K562 (cell line): ENCODE measurements at regions not wholly inside any gene's neighbourhood (a gene's known extent, or its start where the extent isn't known, plus 50 kb on each side); places are given as distances from the start of the nearest gene placed in this dataset.

Experiments used
- ATAC-seq: fragments of 200-7000 bp; cut with Tn5 transposase; 3 replicates; pipeline ENCODE4 v1.9.1; 2020; ENCODE audit warnings: moderate library complexity
- BruUV-seq: library from RNA; stranded (reverse); fragments of 400-500 nt; replicated peaks from 2 replicates; lab custom pipeline; 2021; lab: Mats Ljungman, UMichigan
- CTCF ChIA-PET: fragments of 300-600 bp; formaldehyde crosslinking; extraction: SDS; loops from one replicate; lab custom pipeline; 2021; ENCODE audit warnings: low intra/inter-chr PET ratio; lab: Yijun Ruan, JAX
- POLR2A ChIA-PET: fragments of 300-600, 350-650 bp; sonication (Branson Sonifier 250); formaldehyde crosslinking; extraction: SDS; loops from one replicate; lab custom pipeline; 2021; ENCODE audit warnings: antibody characterized with exemption, inconsistent platforms; lab: Yijun Ruan, JAX
- DNase-seq, 4 experiments: peaks; one replicate each; pipeline versions ENCODE4 v3.0.0 to v3.0.0-alpha.2; 2011 to 2018; ENCODE audit warnings: low spot score in 3 of 4, mixed read lengths in 3 of 4; ENCODE audit errors: extremely low read depth in 1 of 4
- FAIRE-seq: peaks from 2 replicates; lab custom pipeline; 2011; peaks lifted over from hg19 to GRCh38; lab: Jason Lieb, UNC
- H2AFZ ChIP-seq: 2 replicates; pipeline ENCODE4 v1.6.0; 2011; ENCODE audit warnings: low read depth, low read length, control low read depth, inconsistent platforms
- H3K27ac ChIP-seq: fragments of 200-600 bp; 3 replicates; pipeline ENCODE4 v1.8.0; 2011; ENCODE audit warnings: low read depth, mild to moderate bottlenecking, control low read depth, inconsistent platforms, low read length, moderate library complexity, mixed read lengths; ENCODE audit errors: extremely low read depth
- H3K27me3 ChIP-seq, 2 experiments: fragments of 300-600 bp in 1 of 2; 2 replicates in 1 of 2; 3 replicates in 1 of 2; pipeline versions ENCODE4 v1.6.0 to v1.8.0; 2011; ENCODE audit warnings: inconsistent platforms in 2 of 2, low read length in 2 of 2, mild to moderate bottlenecking in 1 of 2, mixed read lengths in 1 of 2, moderate library complexity in 1 of 2; ENCODE audit not compliant: control insufficient read depth in 2 of 2, insufficient read depth in 2 of 2
- H3K36me3 ChIP-seq: fragments of 300-600 bp; 3 replicates; pipeline ENCODE4 v1.8.0; 2011; ENCODE audit warnings: mild to moderate bottlenecking, low read length, inconsistent platforms; ENCODE audit not compliant: control insufficient read depth, insufficient read depth
- H3K4me1 ChIP-seq, 2 experiments: fragments of 200-600 bp in 1 of 2; replicated peaks in 1 of 2; 2 replicates in 1 of 2; 3 replicates in 1 of 2; pipeline versions ENCODE4 v1.5.1 to v1.8.0; 2011; ENCODE audit warnings: inconsistent platforms in 2 of 2, low read length in 2 of 2, mild to moderate bottlenecking in 1 of 2, mixed read lengths in 1 of 2, moderate library complexity in 1 of 2; ENCODE audit not compliant: control insufficient read depth in 2 of 2, insufficient read depth in 2 of 2
- H3K4me2 ChIP-seq: 2 replicates; pipeline ENCODE4 v1.6.1; 2011; ENCODE audit warnings: low read length, control low read depth, inconsistent platforms, mixed read lengths; ENCODE audit not compliant: insufficient read depth
- H3K4me3 ChIP-seq: fragments of 200-600 bp; sonication (generic), shearing (Covaris generic); 2 replicates; pipeline ENCODE4 v1.5.1; 2016; ENCODE audit warnings: control low read depth, inconsistent platforms
- H3K79me2 ChIP-seq: fragments of 200-600 bp; 3 replicates; pipeline ENCODE4 v1.8.0; 2011; ENCODE audit warnings: low read length, inconsistent platforms; ENCODE audit not compliant: control insufficient read depth, insufficient read depth
- H3K9ac ChIP-seq, 2 experiments: 2 replicates each; pipeline versions ENCODE4 v1.6.0 to v1.6.1; 2011; ENCODE audit warnings: low read depth in 2 of 2, low read length in 2 of 2, control low read depth in 1 of 2, inconsistent platforms in 1 of 2, mild to moderate bottlenecking in 1 of 2, mixed read lengths in 1 of 2; ENCODE audit not compliant: insufficient read depth in 1 of 2
- H3K9me1 ChIP-seq: one replicate; pipeline ENCODE4 v1.6.0; 2011; ENCODE audit warnings: inconsistent platforms, mild to moderate bottlenecking, low read length, moderate library complexity; ENCODE audit not compliant: control insufficient read depth, insufficient read depth
- H3K9me3 ChIP-seq: replicated peaks from 2 replicates; pipeline ENCODE4 v1.5.1; 2011; ENCODE audit warnings: low read depth, low read length, inconsistent platforms; ENCODE audit not compliant: control insufficient read depth, insufficient read depth
- H4K20me1 ChIP-seq: replicated peaks from 2 replicates; pipeline ENCODE4 v1.6.1; 2011; ENCODE audit warnings: low read length, inconsistent platforms, mixed read lengths; ENCODE audit not compliant: control insufficient read depth, insufficient read depth
- BRF1 ChIP-seq: IDR thresholded peaks from 3 replicates; pipeline ENCODE4 v1.6.1; 2011; ENCODE audit warnings: borderline replicate concordance, mild to moderate bottlenecking; ENCODE audit not compliant: insufficient read length; ENCODE audit errors: extremely low read depth
- FOXA1 ChIP-seq: fragments of 450-650 bp; IDR thresholded peaks from 2 replicates; pipeline ENCODE4 v1.6.1; 2016; ENCODE audit warnings: mild to moderate bottlenecking, borderline replicate concordance
- FUS ChIP-seq: fragments of 200-400 bp; formaldehyde crosslinking; optimal IDR thresholded peaks from 2 replicates; pipeline ENCODE3; 2017; ENCODE audit warnings: low read depth, low read length
- JUNB ChIP-seq: fragments of 450-650 bp; formaldehyde crosslinking; conservative IDR thresholded peaks from 2 replicates; pipeline ENCODE4 v1.4.0; 2020; ENCODE audit warnings: mild to moderate bottlenecking
- PRPF4 ChIP-seq: fragments of 200-400 bp; formaldehyde crosslinking; IDR thresholded peaks from one replicate; pipeline ENCODE4 v1.6.1; 2017; ENCODE audit warnings: low read length, low read depth, mild to moderate bottlenecking; ENCODE audit not compliant: insufficient read depth, poor library complexity, severe bottlenecking
- RBM22 ChIP-seq: fragments of 200-400 bp; formaldehyde crosslinking; IDR thresholded peaks from 2 replicates; pipeline ENCODE4 v1.6.1; 2018; ENCODE audit warnings: low read length, low read depth; ENCODE audit not compliant: poor library complexity, severe bottlenecking
- ZBTB1 ChIP-seq: sonication (generic); formaldehyde crosslinking; IDR thresholded peaks from 2 replicates; pipeline ENCODE4 v1.8.1; 2023; ENCODE audit warnings: missing genetic modification reagents, low read depth, mild to moderate bottlenecking, borderline replicate concordance
- ZFP91 ChIP-seq: sonication (generic); formaldehyde crosslinking; IDR thresholded peaks from 2 replicates; pipeline ENCODE4 v1.8.0; 2022; ENCODE audit warnings: mild to moderate bottlenecking, missing genetic modification reagents
- ZNF140 ChIP-seq: fragments of 250-450 bp; sonication (Bioruptor Pico); IDR thresholded peaks from 2 replicates; pipeline ENCODE4 v1.8.0; 2021; ENCODE audit warnings: moderate library complexity, mild to moderate bottlenecking, inconsistent platforms
- ZNF76 ChIP-seq: fragments of 250-450 bp; sonication (Bioruptor Pico); IDR thresholded peaks from 2 replicates; pipeline ENCODE4 v1.4.0; 2020; ENCODE audit warnings: mild to moderate bottlenecking, moderate library complexity, borderline replicate concordance
- WGBS: fragments of 100-300 bp; shearing (Covaris generic); methylation state at CpG from one replicate; pipeline ENCODE4 v1.1.6; 2016; ENCODE audit warnings: low coverage, mixed read lengths; ENCODE audit not compliant: insufficient coverage; ENCODE audit errors: missing lambda C conversion rate; 5-methylcytosine and 5-hydroxymethylcytosine counted together
- in situ Hi-C: fragments of 300-500 bp; cut with MboI; formaldehyde crosslinking; loops from 4 replicates; pipeline ENCODE4 v1.15.0; 2018; ENCODE audit warnings: inconsistent platforms, mixed read lengths
- intact Hi-C: fragments of 100-400 bp; cut with micrococcal nuclease; formaldehyde crosslinking; loops from 2 replicates; pipeline ENCODE4 v1.14.2; 2022
- TF ChIP-seq, protein P1 (sequence below): fragments of 450-650 bp; IDR thresholded peaks from 2 replicates; pipeline ENCODE4 v1.6.1; 2016; ENCODE audit warnings: mild to moderate bottlenecking, moderate library complexity

DNA sequence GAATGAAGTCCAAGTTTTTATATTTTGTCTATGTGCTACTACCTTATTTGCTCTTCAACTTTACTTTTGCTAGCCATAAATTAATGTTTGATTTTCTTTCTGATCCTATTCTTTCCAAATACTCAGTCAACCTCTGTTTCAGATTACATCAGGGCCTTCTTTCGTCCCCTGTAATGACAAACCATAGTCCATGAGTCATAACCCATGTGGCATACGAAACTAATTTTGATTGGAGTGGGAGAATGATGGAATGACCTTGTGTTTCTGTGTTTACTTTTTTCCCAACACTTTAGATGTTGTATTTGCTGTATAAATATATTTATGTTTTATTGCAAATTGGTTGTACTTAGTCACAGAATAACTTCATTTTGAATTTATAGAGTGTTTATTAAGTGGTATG lies 1043.1 kb downstream of the DTWD2 start:
- ATAC-seq (no peak), FAIRE-seq (no peak), DNase-seq (no peak)
- H3K27me3 ChIP-seq: no peaks in the 10 kb centered on the region
- H3K4me1 ChIP-seq: no peaks in the 10 kb centered on the region
- in situ Hi-C loops: no loop called here
- H3K4me3 ChIP-seq: no peak overlapping the region
- H3K36me3 ChIP-seq: no peaks in the 10 kb centered on the region
- no peaks in the 10 kb centered on the region for H3K9me3 ChIP-seq
- H3K79me2 ChIP-seq: no peaks in the 10 kb centered on the region
- CTCF ChIA-PET: no interaction called here
- no peak overlapping the region for H3K9ac ChIP-seq
- no peaks in the 10 kb centered on the region for H4K20me1 ChIP-seq
- no peaks in the 10 kb centered on the region for H3K9me1 ChIP-seq
- no peak overlapping the region for H3K4me2 ChIP-seq
- 3% methylated on average over 2 of the region's 2 CpGs for WGBS
- no TSS peak for BruUV-seq
- no peak overlapping the region for H2AFZ ChIP-seq
- POLR2A ChIA-PET: no interaction called here
- H3K27ac ChIP-seq: no peak overlapping the region
- intact Hi-C loops: no loop called here
- TF ChIP-seq RBM22 (no peak), ZNF140 (CRISPR knock-in tag) (no peak), ZFP91 (no peak), JUNB (no peak), FOXA1 (no peak), ZNF76 (no peak), ZBTB1 (CRISPR knock-in tag) (no peak), BRF1 (no peak), PRPF4 (no peak), FUS (no peak)
- TF ChIP-seq, protein P1, sequence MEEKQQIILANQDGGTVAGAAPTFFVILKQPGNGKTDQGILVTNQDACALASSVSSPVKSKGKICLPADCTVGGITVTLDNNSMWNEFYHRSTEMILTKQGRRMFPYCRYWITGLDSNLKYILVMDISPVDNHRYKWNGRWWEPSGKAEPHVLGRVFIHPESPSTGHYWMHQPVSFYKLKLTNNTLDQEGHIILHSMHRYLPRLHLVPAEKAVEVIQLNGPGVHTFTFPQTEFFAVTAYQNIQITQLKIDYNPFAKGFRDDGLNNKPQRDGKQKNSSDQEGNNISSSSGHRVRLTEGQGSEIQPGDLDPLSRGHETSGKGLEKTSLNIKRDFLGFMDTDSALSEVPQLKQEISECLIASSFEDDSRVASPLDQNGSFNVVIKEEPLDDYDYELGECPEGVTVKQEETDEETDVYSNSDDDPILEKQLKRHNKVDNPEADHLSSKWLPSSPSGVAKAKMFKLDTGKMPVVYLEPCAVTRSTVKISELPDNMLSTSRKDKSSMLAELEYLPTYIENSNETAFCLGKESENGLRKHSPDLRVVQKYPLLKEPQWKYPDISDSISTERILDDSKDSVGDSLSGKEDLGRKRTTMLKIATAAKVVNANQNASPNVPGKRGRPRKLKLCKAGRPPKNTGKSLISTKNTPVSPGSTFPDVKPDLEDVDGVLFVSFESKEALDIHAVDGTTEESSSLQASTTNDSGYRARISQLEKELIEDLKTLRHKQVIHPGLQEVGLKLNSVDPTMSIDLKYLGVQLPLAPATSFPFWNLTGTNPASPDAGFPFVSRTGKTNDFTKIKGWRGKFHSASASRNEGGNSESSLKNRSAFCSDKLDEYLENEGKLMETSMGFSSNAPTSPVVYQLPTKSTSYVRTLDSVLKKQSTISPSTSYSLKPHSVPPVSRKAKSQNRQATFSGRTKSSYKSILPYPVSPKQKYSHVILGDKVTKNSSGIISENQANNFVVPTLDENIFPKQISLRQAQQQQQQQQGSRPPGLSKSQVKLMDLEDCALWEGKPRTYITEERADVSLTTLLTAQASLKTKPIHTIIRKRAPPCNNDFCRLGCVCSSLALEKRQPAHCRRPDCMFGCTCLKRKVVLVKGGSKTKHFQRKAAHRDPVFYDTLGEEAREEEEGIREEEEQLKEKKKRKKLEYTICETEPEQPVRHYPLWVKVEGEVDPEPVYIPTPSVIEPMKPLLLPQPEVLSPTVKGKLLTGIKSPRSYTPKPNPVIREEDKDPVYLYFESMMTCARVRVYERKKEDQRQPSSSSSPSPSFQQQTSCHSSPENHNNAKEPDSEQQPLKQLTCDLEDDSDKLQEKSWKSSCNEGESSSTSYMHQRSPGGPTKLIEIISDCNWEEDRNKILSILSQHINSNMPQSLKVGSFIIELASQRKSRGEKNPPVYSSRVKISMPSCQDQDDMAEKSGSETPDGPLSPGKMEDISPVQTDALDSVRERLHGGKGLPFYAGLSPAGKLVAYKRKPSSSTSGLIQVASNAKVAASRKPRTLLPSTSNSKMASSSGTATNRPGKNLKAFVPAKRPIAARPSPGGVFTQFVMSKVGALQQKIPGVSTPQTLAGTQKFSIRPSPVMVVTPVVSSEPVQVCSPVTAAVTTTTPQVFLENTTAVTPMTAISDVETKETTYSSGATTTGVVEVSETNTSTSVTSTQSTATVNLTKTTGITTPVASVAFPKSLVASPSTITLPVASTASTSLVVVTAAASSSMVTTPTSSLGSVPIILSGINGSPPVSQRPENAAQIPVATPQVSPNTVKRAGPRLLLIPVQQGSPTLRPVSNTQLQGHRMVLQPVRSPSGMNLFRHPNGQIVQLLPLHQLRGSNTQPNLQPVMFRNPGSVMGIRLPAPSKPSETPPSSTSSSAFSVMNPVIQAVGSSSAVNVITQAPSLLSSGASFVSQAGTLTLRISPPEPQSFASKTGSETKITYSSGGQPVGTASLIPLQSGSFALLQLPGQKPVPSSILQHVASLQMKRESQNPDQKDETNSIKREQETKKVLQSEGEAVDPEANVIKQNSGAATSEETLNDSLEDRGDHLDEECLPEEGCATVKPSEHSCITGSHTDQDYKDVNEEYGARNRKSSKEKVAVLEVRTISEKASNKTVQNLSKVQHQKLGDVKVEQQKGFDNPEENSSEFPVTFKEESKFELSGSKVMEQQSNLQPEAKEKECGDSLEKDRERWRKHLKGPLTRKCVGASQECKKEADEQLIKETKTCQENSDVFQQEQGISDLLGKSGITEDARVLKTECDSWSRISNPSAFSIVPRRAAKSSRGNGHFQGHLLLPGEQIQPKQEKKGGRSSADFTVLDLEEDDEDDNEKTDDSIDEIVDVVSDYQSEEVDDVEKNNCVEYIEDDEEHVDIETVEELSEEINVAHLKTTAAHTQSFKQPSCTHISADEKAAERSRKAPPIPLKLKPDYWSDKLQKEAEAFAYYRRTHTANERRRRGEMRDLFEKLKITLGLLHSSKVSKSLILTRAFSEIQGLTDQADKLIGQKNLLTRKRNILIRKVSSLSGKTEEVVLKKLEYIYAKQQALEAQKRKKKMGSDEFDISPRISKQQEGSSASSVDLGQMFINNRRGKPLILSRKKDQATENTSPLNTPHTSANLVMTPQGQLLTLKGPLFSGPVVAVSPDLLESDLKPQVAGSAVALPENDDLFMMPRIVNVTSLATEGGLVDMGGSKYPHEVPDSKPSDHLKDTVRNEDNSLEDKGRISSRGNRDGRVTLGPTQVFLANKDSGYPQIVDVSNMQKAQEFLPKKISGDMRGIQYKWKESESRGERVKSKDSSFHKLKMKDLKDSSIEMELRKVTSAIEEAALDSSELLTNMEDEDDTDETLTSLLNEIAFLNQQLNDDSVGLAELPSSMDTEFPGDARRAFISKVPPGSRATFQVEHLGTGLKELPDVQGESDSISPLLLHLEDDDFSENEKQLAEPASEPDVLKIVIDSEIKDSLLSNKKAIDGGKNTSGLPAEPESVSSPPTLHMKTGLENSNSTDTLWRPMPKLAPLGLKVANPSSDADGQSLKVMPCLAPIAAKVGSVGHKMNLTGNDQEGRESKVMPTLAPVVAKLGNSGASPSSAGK: no peak
